ENCODE measurements at regions not wholly inside any gene's neighbourhood (a gene's known extent, or its start where the extent isn't known, plus 50 kb on each side); places are given as distances from the start of the nearest gene placed in this dataset.
"Not testable (repeated sequence)": the region's sequence is repeated elsewhere in the genome, so short reads cannot be mapped to it uniquely, and the experiment has no call there.

- no peak for DNase-seq
Observed at GRCh38 chr7:156017916-156018700, 205.8 kb upstream of the SHH start.

DNA sequence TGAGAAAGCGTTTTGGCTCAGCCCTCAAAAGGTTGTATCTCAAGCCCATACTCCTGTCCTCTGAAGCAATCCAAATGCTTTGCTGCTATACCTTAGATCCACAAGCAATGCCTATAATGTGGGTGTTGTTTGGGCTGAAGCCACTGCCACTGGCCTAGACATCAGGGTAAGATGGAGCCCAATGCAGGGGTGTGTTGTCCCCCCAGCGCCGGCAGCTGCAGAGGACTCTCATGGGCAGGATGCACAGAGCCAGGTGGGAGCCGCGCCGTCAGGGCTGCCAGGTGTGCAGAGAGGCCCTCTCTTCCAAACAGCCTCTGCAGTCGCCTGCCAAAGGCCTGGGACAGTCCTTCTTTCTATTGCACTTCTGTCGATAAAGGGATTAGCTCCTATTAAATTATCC lies 205.2 kb upstream of the SHH start:
- no peak for DNase-seq

- DNase-seq: no peak
Observed at GRCh38 chr7:156015237-156016020, 203.2 kb upstream of the SHH start.

- DNase-seq: no peak
Observed at GRCh38 chr7:156014808-156015207, 202.5 kb upstream of the SHH start.

DNA sequence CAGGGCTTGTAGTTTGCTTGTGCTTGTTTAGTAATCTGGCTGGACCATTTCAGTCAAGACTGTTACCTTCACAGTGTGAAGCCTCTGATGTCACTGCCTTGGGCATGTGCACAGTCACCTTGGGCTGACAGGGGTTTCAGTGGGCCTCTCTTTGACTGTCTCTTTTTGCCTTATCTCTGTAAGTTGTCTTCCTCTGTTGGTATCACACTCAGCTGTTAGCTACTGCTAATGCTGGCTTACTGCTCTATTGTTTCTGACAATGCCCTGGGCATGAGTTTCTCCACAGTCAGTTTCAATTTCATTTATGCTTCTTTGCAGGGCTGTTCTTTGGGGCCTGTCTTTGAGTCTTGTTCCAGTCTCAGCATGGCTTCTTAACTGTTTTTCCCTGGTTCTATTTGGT lies 201.9 kb upstream of the SHH start:
- no peak for DNase-seq

- DNase-seq: no peak
Observed at GRCh38 chr7:156012412-156012811, 200.1 kb upstream of the SHH start.

- no peak for DNase-seq
Observed at GRCh38 chr7:156009569-156009968, 197.3 kb upstream of the SHH start.

DNA sequence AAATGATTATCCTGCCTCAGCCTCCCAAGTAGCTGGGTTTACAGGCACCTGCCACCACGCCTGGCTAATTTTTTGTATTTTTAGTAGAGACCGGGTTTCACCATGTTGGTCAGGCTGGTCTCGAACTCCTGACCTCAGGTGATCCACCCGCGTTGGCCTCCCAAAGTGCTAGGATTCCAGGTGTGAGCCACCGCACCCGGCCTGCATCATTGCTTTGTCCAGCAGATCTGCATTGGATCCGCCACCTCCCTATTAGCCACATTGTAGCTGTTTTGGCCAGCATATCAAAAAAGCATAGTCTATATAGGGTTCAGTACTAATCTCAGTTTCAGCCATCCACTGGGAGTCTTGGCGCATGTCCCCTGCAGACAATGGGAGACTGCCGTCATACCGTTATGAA lies 194.6 kb upstream of the SHH start:
- not testable (repeated sequence) for DNase-seq

DNA sequence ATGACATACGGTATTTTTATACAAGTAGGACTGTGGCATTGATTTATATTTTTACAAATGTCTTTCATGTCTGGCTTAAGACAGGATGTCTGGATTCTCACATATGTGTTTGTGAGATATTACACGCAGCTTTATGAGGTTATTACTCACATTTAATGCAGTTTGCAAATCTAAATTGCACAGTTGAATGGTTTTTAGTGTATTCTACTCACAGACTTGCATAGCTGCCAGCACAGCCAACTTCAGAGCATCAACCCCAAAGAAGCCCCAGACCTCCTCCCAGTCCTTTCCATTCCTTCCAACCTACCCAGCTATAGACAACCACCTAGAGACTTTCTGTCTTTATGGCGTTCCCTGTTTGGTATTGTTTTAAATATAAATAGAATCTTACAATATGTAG lies 193.8 kb upstream of the SHH start:
- DNase-seq: no peak

GRCh38 chr7:156005202-156005691 lies 193.0 kb upstream of the SHH start:
- no peak for DNase-seq

- no peak for DNase-seq
Observed at GRCh38 chr7:156004265-156005201, 192.3 kb upstream of the SHH start.

- DNase-seq: no peak
Observed at GRCh38 chr7:156003220-156004162, 191.2 kb upstream of the SHH start.

GRCh38 chr7:156002362-156003066 lies 190.3 kb upstream of the SHH start:
- DNase-seq: no peak

GRCh38 chr7:156001496-156002260 lies 189.4 kb upstream of the SHH start:
- no peak for DNase-seq

- DNase-seq: no peak
Observed at GRCh38 chr7:156000601-156001396, 188.5 kb upstream of the SHH start.

GRCh38 chr7:155999631-156000489 lies 187.6 kb upstream of the SHH start:
- DNase-seq: no peak

All from right lung (tissue), 2 donors.